CD8-positive, alpha-beta memory T cell (primary cell): ENCODE measurements at regions not wholly inside any gene's neighbourhood (a gene's known extent, or its start where the extent isn't known, plus 50 kb on each side); places are given as distances from the start of the nearest gene placed in this dataset.

Source experiments
- CTCF ChIA-PET: fragments of 350-600 bp; sonication (Branson Sonifier 250); formaldehyde crosslinking; loops from one replicate; lab custom pipeline; 2021; ENCODE audit warnings: antibody characterized with exemption; lab: Charles Lee
- POLR2A ChIA-PET: fragments of 350-600 bp; sonication (Branson Sonifier 250); formaldehyde crosslinking; loops from one replicate; lab custom pipeline; 2021; ENCODE audit warnings: antibody characterized with exemption; lab: Charles Lee
- DNase-seq, 5 donors: peaks; one replicate each; pipeline versions ENCODE4 v3.0.0 to v3.0.0-alpha.2; 2020 to 2022; ENCODE audit warnings: mixed read lengths in 1 of 5
- H3K27ac ChIP-seq: one replicate; pipeline ENCODE4 v1.7.0; 2013; ENCODE audit warnings: low read depth, mild to moderate bottlenecking, low read length, moderate library complexity
- H3K27me3 ChIP-seq: 2 replicates; pipeline ENCODE4 v1.7.0; 2013; ENCODE audit warnings: low read length, mild to moderate bottlenecking; ENCODE audit not compliant: insufficient read depth, poor library complexity, severe bottlenecking
- H3K36me3 ChIP-seq: 2 replicates; pipeline ENCODE4 v1.7.0; 2013; ENCODE audit warnings: mild to moderate bottlenecking, low read length, moderate library complexity; ENCODE audit not compliant: insufficient read depth
- H3K4me1 ChIP-seq: 2 replicates; pipeline ENCODE4 v1.7.0; 2013; ENCODE audit warnings: mild to moderate bottlenecking, low read length, moderate library complexity; ENCODE audit not compliant: insufficient read depth
- H3K4me3 ChIP-seq: 2 replicates; pipeline ENCODE4 v1.7.0; 2013; ENCODE audit warnings: mild to moderate bottlenecking, low read length
- H3K9me3 ChIP-seq: 2 replicates; pipeline ENCODE4 v1.7.0; 2013; ENCODE audit warnings: mild to moderate bottlenecking, low read length
- H3K27ac Mint-ChIP-seq, 8 donors: one replicate each; pipeline ENCODE4 v1.8.0; 2020 to 2021; ENCODE audit warnings: mixed read lengths in 8 of 8, mild to moderate bottlenecking in 6 of 8, inconsistent platforms in 3 of 8, moderate library complexity in 3 of 8
- H3K27me3 Mint-ChIP-seq, 2 donors: one replicate each; pipeline ENCODE4 v1.8.0; 2020 to 2021; ENCODE audit warnings: mixed read lengths in 2 of 2, mild to moderate bottlenecking in 1 of 2, moderate library complexity in 1 of 2
- H3K36me3 Mint-ChIP-seq, 3 donors: one replicate each; pipeline ENCODE4 v1.8.0; 2020 to 2021; ENCODE audit warnings: mixed read lengths in 3 of 3, inconsistent platforms in 1 of 3, mild to moderate bottlenecking in 1 of 3
- H3K4me1 Mint-ChIP-seq, 3 donors: one replicate each; pipeline ENCODE4 v1.8.0; 2020 to 2021; ENCODE audit warnings: mixed read lengths in 3 of 3, inconsistent platforms in 1 of 3, mild to moderate bottlenecking in 1 of 3
- H3K4me3 Mint-ChIP-seq, 7 donors: one replicate each; pipeline ENCODE4 v1.8.0; 2020 to 2021; ENCODE audit warnings: mixed read lengths in 7 of 7, mild to moderate bottlenecking in 6 of 7, moderate library complexity in 4 of 7, inconsistent platforms in 2 of 7
- H3K9me3 Mint-ChIP-seq, 5 donors: one replicate each; pipeline ENCODE4 v1.8.0; 2020 to 2022; ENCODE audit warnings: mixed read lengths in 5 of 5, mild to moderate bottlenecking in 3 of 5, moderate library complexity in 2 of 5, inconsistent platforms in 1 of 5

GRCh38 chr3:159875116-159875515 is 113.5 kb upstream of the IL12A start:
- peaks cover 5 to 43% of the 10 kb centered on the region in 2 donors for H3K27me3 Mint-ChIP-seq
- Histone ChIP-seq H3K4me3 (no peak overlapping the region), H3K4me1 (no peaks in the 10 kb centered on the region), H3K9me3 (no peaks in the 10 kb centered on the region), H3K27ac (no peak overlapping the region), H3K36me3 (no peaks in the 10 kb centered on the region), H3K27me3 (no peaks in the 10 kb centered on the region)
- ChIA-PET CTCF (no interaction called here), POLR2A (no interaction called here)
- DNase-seq = no peak
- no peak overlapping the region for H3K27ac Mint-ChIP-seq
- no peaks in the 10 kb centered on the region for H3K9me3 Mint-ChIP-seq
- H3K4me3 Mint-ChIP-seq = no peak overlapping the region
- no peaks in the 10 kb centered on the region for H3K4me1 Mint-ChIP-seq
- no peaks in the 10 kb centered on the region for H3K36me3 Mint-ChIP-seq

DNA sequence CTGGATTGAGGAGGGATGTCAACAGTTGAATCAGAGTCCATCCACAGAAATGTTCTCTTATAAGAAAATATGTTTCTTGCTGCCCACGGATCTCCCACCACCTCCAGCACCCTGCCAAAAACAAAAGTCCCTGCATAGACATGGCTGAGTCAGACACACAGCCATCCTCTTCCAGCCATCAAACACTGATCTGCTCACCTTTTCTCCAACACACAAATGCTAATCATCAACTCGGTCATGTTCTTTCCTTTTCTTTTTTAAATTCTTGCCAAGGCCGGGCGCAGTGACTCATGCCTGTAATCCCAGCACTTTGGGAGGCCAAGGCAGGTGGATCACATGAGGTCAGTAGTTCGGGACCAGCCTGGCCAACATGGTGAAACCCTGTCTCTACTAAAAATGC is 110.7 kb upstream of the IL12A start:
- no peaks in the 10 kb centered on the region for H3K4me1 ChIP-seq
- no peak overlapping the region for H3K4me3 ChIP-seq
- POLR2A ChIA-PET = no interaction called here
- no peak overlapping the region for H3K27ac ChIP-seq
- no peaks in the 10 kb centered on the region for H3K36me3 ChIP-seq
- H3K4me3 Mint-ChIP-seq = no peak overlapping the region
- peak overlapping the region in 1 of 8 donors; percentile 34 for H3K27ac Mint-ChIP-seq
- H3K9me3 ChIP-seq = no peaks in the 10 kb centered on the region
- no peak for DNase-seq
- peaks cover 6 to 49% of the 10 kb centered on the region in 2 donors for H3K27me3 Mint-ChIP-seq
- no peaks in the 10 kb centered on the region for H3K9me3 Mint-ChIP-seq
- CTCF ChIA-PET = no interaction called here
- H3K36me3 Mint-ChIP-seq = no peaks in the 10 kb centered on the region
- no peaks in the 10 kb centered on the region for H3K4me1 Mint-ChIP-seq
- no peaks in the 10 kb centered on the region for H3K27me3 ChIP-seq

DNA sequence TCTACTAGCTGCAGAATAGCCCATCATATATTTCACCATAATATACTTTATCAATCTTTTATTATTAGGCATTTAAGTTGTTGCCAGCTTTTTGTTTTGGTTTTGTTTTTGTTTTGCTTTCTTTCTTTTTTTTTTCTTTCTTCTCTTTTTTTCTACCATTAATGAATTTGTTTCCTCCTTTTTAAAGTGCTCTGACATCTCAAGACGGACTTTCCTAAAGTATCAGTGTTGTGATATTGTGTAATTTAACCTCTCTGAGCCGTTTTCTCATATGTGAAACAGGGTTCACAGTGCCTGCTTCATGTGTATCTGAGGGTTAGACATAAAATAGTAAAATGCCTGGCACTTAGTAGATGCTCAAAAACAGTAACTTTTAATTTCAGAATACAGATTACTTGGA is 109.5 kb upstream of the IL12A start:
- Mint-ChIP-seq H3K27ac (no peak overlapping the region), H3K4me3 (no peak overlapping the region), H3K27me3 (peaks cover 6 to 41% of the 10 kb centered on the region in 2 donors), H3K36me3 (no peaks in the 10 kb centered on the region), H3K9me3 (no peaks in the 10 kb centered on the region), H3K4me1 (no peaks in the 10 kb centered on the region)
- DNase-seq = no peak
- Histone ChIP-seq H3K27me3 (no peaks in the 10 kb centered on the region), H3K4me3 (no peak overlapping the region), H3K9me3 (no peaks in the 10 kb centered on the region), H3K27ac (no peak overlapping the region), H3K4me1 (no peaks in the 10 kb centered on the region), H3K36me3 (no peaks in the 10 kb centered on the region)
- ChIA-PET CTCF (no interaction called here), POLR2A (no interaction called here)

DNA sequence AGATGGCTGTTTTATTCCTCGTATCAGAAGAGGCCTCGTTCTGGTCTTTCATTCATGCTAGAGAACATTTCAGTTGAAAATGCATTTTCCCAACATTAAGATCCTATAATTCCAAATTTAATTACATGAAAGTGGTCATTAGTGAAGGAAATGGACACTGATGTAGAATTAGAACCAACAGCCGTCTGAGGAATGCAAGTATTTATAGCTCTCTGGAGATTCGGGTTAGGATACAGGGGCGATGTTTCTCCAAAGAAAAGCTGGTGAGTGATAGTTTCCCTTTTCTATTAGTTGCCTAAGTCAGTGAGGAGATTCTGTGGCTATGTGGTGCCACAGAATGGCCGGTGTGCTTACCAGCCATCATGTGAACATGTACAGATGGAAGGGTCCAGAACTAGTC is 109.0 kb upstream of the IL12A start:
- Mint-ChIP-seq H3K27ac (no peak overlapping the region), H3K4me3 (no peak overlapping the region), H3K9me3 (no peaks in the 10 kb centered on the region), H3K4me1 (no peaks in the 10 kb centered on the region), H3K27me3 (peaks cover 6 to 36% of the 10 kb centered on the region in 2 donors), H3K36me3 (no peaks in the 10 kb centered on the region)
- no peaks in the 10 kb centered on the region for H3K4me1 ChIP-seq
- no peaks in the 10 kb centered on the region for H3K27me3 ChIP-seq
- H3K27ac ChIP-seq = no peak overlapping the region
- H3K9me3 ChIP-seq = no peaks in the 10 kb centered on the region
- H3K36me3 ChIP-seq = no peaks in the 10 kb centered on the region
- ChIA-PET POLR2A (no interaction called here), CTCF (no interaction called here)
- DNase-seq = no peak
- H3K4me3 ChIP-seq = no peak overlapping the region

GRCh38 chr3:159881208-159881607 is 107.4 kb upstream of the IL12A start:
- Histone ChIP-seq H3K9me3 (no peaks in the 10 kb centered on the region), H3K27me3 (no peaks in the 10 kb centered on the region), H3K4me1 (no peaks in the 10 kb centered on the region), H3K4me3 (no peak overlapping the region), H3K36me3 (no peaks in the 10 kb centered on the region), H3K27ac (no peak overlapping the region)
- Mint-ChIP-seq H3K4me1 (no peaks in the 10 kb centered on the region), H3K36me3 (no peaks in the 10 kb centered on the region), H3K27ac (no peak overlapping the region), H3K27me3 (peaks cover 6 to 31% of the 10 kb centered on the region in 2 donors), H3K9me3 (no peaks in the 10 kb centered on the region), H3K4me3 (no peak overlapping the region)
- ChIA-PET CTCF (no interaction called here), POLR2A (no interaction called here)
- no peak for DNase-seq

- H3K36me3 ChIP-seq = no peaks in the 10 kb centered on the region
- Mint-ChIP-seq H3K4me1 (no peaks in the 10 kb centered on the region), H3K4me3 (no peak overlapping the region), H3K36me3 (no peaks in the 10 kb centered on the region), H3K27ac (no peak overlapping the region), H3K27me3 (peaks cover 6 to 24% of the 10 kb centered on the region in 2 donors), H3K9me3 (no peaks in the 10 kb centered on the region)
- no peaks in the 10 kb centered on the region for H3K9me3 ChIP-seq
- H3K4me1 ChIP-seq = no peaks in the 10 kb centered on the region
- no peak for DNase-seq
- ChIA-PET POLR2A (no interaction called here), CTCF (no interaction called here)
- H3K27ac ChIP-seq = no peak overlapping the region
- H3K4me3 ChIP-seq = no peak overlapping the region
- H3K27me3 ChIP-seq = no peaks in the 10 kb centered on the region
Measured at GRCh38 chr3:159881828-159882309, 106.8 kb upstream of the IL12A start.

GRCh38 chr3:159882367-159882766 is 106.3 kb upstream of the IL12A start:
- Mint-ChIP-seq H3K4me1 (no peaks in the 10 kb centered on the region), H3K4me3 (no peak overlapping the region), H3K27me3 (peaks cover 6 to 23% of the 10 kb centered on the region in 2 donors), H3K36me3 (no peaks in the 10 kb centered on the region), H3K27ac (no peak overlapping the region), H3K9me3 (no peaks in the 10 kb centered on the region)
- Histone ChIP-seq H3K9me3 (no peaks in the 10 kb centered on the region), H3K27ac (no peak overlapping the region), H3K4me3 (no peak overlapping the region), H3K36me3 (no peaks in the 10 kb centered on the region), H3K4me1 (no peaks in the 10 kb centered on the region), H3K27me3 (no peaks in the 10 kb centered on the region)
- ChIA-PET CTCF (no interaction called here), POLR2A (no interaction called here)
- no peak for DNase-seq

GRCh38 chr3:159882790-159883779 is 105.5 kb upstream of the IL12A start:
- no peak overlapping the region for H3K27ac Mint-ChIP-seq
- H3K36me3 ChIP-seq = no peaks in the 10 kb centered on the region

More at GRCh38 chr3:159882790-159883779, 105.5 kb upstream of the IL12A start:
- Mint-ChIP-seq H3K4me1 (no peaks in the 10 kb centered on the region), H3K4me3 (no peak overlapping the region), H3K27me3 (peaks cover 3 to 17% of the 10 kb centered on the region in 2 donors), H3K9me3 (no peaks in the 10 kb centered on the region), H3K36me3 (no peaks in the 10 kb centered on the region)
- no peaks in the 10 kb centered on the region for H3K4me1 ChIP-seq
- H3K4me3 ChIP-seq = no peak overlapping the region
- ChIA-PET POLR2A (no interaction called here), CTCF (interaction anchor here (1.0 kb wide), 1 partner anchor 9 kb away, joined by 3 read pairs; no protein-coding TSS in a partner anchor)
- H3K9me3 ChIP-seq = no peaks in the 10 kb centered on the region
- no peak overlapping the region for H3K27ac ChIP-seq
- DNase-seq = no peak
- no peaks in the 10 kb centered on the region for H3K27me3 ChIP-seq
